HG03558 (cell line): ENCODE measurements at regions not wholly inside any gene's neighbourhood (a gene's known extent, or its start where the extent isn't known, plus 50 kb on each side); places are given as distances from the start of the nearest gene placed in this dataset.
A peak's percentile ranks its signal among the peaks of the same experiment; 100 is the strongest.

Source experiments
- ATAC-seq: cut with Tn5 transposase; IDR thresholded peaks from one replicate; pipeline ENCODE4 v1.9.1; 2021; ENCODE audit warnings: moderate number of reproducible peaks; ENCODE audit not compliant: unreplicated experiment; ENCODE audit errors: extremely low read depth

DNA sequence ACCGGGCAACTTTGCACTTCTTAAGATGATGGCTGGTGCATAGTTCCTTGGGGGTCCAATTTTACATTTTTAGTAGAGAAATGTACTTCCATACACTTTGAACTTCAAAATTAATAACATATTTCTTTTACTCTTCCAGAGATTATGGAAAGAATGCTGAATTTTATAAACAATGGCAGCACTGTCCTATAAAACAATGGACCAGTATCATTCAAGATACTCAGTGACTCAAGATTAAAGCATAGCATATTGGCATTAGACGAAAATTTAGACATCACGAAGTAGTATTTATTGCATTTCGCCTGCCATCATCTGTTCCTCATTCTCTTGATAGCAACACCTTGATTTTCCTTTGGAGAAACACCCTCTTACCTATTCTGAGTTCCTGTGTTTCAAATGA is 118.3 kb upstream of the ATF7IP start:
- ATAC-seq, result no peak

DNA sequence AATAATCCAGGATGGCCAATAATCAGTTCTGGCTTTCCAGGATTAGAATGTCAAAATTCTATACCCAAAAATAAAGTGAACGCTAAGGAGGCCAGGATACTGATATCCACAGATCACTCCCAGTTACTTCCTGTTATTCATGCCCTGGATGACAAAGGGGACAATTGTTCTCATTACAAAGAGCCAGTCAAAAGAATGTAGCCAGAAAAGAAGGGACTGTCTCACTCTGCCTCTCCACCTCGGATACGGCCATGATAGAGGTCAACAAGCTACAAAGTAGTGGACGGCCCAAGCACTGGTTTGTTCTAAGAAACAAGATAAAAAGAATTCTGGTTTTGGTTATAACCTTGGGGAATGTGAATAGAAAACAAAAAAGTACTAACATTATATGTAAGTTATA is 116.1 kb upstream of the ATF7IP start:
- no peak for ATAC-seq

DNA sequence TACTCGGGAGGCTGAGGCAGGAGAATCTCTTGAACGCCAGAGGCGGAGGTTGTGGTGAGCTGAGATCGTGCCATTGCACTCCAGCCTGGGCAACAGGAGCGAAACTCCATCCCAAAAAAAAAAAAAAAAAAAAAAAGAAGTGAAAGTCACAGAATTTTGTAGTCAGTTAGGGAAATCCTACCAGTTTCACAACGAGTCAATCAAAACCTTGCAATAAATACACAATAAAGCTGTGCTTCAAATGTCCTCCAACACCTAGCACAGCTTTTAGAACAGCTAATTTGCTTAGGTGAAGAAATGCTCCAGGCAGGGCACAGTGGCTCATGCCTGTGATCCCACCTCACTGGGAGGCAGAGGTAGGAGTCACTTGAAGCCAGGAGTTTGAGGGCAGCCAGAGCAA is 112.8 kb upstream of the ATF7IP start:
- ATAC-seq, result no peak

DNA sequence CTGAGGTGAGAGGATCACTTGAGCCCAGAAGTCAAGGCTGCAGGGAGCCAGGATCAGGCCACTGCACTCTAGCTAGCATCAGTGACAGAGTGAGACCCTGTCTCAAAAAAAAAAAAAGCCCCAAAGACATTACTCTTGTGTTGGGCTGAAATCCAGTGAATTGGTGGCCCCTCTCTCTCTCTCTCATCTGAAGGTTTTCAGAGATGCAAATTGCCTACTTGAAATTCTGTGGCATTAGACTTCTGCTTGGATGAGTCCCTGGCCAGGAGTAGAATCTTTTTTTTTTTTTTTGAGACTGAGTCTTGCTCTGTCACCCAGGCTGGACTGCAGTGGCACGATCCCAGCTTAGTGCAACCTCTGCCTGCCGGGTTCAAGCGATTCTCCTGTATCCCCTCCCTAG is 112.0 kb upstream of the ATF7IP start:
- ATAC-seq, result no peak

DNA sequence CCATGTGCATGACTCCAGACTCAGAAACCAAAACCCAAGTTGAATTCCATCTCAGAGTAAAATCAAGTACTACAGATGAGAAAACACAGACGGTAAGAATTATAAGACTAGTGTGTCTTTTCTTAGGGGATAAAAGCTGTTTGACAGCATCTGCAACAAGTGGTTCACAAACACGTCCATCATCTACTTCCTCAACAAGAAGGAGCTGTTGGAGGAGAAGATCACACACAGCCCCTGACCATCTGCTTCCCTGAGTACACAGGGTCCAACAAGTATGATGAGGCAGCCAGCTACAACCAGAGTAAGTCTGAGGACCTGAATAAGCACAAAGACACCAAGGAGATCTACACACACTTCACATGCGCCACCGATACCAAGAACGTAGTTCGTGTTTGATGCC is 110.7 kb upstream of the ATF7IP start:
- ATAC-seq, result no peak

DNA sequence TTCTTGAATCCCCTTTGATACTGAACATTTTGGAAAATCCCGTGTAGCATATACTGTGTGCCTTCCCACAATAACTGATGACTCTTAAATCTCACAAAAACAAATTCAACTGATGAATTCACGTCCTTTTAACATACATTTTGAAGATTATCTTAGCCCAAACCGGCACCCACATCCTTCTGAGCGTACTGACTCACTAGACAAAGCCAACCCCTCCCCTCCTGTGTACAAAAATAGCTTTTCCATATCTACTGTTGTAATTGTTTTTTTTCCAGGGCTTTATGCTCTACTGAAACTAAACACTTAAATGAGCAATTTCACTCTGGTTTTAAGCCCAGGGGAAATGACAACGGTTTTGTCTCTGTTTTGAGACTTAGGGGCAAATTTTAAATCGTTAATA is 109.4 kb upstream of the ATF7IP start:
- ATAC-seq, result no peak

DNA sequence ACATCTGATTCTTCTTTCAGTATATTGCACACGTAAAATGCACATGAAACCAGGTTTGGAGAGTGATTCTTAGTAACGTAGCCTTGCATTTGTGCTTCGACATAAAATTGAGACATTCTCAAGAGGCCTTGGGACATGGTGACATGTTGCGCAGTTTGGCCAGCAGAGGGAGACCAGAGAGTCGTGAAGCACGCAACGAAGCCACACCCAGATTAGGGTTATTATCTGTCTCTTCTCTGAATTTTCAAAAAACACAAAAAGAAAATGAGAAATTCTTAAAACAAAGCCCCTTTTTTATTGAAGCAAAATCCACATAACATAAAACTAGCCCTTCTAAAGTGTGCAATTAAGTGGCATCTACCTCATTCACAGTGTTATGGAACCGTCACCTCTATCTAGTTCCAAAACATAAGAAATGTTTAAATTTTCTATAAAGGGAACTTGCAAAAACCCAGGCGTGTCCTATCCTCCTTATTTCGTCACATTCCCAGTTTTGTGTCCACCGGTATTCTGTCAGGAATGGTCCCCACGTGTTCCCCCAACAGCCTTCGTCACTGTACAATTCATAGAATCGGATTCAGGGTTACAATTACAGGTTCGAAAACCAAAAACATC is 108.8 kb upstream of the ATF7IP start:
- ATAC-seq, result no peak

DNA sequence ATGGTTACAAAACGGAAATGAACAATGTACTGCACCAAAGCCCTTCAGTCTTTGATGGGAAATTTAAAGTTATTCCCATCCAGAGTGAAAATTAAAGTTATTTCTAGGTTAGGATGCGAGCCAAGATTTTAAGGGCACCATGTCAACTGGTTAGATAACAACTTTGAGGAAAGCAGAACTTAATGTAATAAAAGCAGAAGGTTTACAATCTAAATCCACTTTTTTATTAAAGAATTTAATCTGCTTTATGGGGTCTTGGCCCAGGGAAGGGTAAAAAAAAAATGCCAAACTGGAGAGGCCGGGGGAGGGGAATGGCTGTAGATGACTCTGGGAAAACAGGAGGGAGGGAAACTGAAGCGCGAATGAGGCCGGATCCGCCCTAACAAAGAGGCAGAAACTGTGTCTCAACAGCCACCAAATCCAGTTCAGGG is 108.2 kb upstream of the ATF7IP start:
- no peak for ATAC-seq

DNA sequence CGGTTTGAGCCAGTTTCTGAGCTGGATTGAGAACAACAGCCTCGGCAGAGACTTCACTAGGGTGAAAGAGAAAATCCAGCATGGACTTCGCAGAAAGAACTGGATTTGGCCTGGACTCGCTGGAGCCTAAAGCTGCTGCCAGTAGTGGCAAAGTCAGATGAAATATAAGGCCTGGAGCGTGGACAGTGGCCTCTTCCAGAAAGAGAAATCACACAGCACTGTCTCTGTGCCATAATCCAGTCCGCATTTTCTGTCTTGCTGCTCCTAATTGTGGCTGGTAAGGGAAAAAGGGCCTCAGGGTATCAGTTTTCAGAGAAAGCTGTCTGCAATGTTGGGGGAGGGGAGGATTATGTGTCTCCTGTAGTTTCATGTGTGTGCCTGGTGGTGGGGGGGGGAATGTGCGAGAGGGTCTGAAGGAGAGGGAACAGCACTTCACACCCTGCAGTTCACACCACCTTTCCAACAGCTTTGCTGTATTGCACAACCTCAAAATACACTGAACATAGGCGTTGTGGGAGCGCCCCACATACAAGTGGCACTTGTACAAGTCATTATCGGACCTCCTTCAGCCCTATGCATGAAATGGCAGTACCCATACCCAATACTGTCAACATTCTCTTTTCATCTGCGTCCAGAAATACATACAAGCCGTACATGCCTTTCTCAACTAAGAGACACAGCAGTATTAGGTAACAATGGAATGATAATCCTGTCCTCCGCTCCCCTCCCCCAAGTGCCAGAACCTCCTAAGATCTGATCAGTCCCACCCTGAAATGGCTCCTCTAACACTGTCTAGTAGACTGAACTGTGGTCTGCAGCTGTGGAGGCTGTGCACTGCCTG is 107.5 kb upstream of the ATF7IP start:
- ATAC-seq, result peak; percentile 39

DNA sequence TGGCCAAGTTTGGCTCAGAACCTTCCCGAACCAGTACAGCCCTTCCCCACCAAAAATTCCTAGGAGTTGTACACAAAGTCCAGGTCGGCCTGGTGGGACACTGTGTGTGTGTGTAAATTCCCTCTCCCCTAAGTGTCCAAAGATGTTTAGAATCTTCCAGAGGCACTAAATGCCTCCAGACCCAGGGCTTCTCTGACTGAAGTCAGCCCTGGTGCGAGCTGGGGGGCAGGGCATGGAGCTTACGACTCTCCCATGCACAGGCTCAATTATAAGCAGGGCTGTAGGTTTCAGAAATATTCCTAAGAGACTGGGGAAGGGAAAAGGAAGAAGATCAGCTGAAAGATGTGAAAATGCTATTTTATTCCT is 106.9 kb upstream of the ATF7IP start:
- ATAC-seq, result no peak

DNA sequence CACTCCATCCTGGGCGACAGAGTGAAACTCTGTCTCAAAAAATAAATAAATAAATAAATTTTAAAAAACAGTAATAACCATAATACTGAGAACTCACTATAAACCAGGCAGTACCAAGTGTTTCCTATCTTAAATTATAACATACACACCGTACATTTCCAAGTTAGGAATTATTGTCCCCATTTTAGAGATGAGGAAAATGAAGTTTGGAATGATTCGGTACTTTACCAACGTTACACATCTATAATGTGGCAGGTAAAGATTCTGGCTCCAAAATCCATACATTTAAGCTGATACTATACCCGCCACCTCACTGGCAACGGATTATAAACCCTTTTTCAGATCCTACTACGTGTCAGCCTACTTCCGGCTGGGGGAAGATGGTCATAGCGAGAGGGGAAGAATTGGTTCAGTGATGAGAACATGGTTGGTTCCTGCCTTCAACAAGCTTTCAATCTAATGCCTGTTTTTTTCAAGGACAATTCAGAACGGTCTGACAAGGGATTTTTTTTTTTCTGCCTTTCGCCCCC is 105.9 kb upstream of the ATF7IP start:
- no peak for ATAC-seq

DNA sequence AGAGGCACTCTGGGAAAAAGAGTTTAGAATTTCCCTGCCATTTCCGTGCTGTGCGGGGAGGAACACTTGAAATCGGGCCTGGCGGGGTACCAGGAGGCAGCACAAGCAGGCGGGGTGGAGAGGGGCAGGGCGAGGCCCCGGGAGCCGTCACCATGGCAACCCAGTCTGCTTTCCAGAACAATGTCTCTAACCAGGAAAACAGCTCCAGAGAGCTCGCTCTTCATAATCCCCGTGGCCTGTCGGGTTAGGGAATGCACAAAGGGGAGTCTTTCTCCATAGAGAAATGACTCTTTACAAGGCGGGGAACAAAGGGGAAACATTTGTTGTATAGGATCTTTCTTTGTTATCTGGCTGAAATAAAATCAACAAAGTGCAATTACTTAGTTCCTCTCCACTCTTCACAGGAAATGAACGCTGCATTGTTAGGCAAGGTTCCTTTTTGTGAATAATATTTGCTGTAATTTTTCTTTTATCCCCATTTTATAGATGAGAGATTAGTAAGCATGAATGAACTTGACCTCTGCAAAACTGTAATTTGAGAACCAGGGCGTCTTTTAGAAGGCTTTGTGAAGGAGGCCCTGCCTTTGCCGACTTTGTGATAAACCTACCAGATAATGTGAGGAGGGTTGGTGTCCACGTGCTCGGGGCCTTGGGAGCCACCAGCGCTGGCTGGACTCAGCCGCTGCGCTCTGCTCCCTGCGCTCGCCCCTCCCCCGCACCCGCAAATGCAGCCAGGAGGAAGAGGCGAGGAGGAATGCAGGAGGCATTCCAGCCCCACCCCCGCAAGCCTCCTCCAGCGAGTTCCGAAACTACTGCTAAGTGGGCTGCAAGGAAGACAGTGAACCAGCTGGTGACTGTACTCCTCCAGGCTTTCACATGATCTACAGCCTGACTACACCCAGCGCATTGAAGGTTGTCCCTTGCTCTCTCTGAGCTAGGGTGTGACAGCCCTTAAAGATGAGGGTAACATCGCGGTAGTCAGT is 105.2 kb upstream of the ATF7IP start:
- no peak for ATAC-seq

DNA sequence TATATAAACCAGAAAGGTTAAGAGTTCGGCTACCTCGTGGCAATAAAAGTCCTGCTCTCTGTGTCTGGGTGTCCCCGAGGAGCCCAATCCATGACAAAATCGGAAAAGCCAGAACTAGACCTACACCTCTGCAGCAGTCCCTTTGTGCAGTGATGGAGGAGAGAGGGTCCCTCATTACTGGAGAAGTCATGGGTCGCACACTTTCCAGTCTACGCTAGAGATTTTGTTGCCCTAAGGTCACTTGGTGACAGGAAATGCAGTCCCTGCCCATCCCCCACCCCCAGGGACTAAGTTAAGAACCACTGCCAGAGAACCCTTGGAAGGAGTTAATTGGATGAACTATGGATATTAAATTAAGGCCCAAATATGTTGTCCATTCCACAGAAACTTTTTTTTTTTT is 104.4 kb upstream of the ATF7IP start:
- no peak for ATAC-seq

DNA sequence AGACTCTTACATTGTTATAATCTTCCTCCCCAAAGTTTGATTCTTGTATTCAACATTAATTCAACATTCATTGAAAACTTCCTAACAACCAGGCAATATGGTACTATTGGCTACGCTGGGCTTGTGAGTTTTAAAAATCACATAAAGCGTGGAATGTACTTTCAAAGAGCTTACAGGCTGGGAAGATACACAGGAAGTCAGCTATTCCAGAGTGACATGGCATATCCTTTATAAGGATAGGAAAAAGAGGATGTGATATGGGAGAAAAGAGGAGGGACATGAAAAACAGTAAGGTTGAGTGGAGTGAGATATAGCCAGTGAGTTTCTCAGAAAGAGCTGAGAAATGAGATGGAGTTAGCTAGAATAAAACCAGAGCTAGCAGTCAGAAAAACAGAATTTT is 103.6 kb upstream of the ATF7IP start:
- ATAC-seq, result no peak

DNA sequence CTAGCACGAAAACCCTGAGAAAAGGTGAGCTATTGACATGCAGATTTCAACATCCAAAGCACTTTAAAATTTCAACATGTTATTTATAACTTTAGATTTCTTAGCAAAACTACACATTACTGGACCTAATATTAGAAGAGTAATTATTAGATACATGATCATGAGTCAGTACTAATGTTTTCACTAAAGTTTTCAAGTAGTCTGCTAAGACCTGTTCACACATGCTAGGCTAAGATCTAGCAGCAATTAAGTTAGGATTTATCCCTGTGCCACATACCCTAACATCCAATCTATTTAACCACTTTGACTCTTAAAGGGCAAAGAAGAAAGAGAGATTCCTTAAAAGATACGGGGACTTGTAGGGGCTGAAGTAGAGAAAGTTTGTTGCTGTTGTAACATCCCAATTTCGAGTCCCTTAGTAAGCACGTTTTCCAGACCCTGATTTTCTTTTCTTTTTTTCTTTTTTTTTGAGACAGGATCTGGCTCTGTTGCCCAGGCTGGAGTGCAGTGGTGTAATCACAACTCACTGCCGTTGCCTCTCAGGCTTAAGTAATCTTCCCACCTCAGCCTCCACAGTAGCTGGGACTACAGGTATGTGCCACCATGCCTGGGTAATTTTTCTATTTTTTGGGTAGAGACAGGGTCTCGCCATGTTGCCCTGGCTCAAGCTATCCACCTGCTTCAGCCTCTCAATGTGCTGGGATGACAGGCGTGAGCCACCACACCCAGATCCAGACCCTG is 102.5 kb upstream of the ATF7IP start:
- ATAC-seq, result no peak

DNA sequence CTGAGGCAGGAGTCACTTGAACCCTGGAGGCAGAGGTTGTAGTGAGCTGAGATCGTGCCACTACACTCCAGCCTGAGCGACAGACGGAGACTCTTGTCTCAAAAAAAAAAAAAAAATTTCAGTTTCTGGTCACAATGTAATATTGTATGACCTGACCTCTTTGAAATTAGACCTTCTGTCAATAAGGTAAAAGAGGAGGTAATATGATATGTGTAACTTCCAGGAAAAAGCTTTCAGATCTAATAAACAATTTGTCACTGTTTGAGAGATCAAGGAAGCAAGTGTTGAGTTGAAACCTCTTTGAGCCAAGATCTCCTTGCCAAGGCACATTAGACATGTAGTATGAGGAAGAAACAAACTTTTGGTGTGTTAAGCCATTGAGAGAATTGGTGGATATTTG is 101.7 kb upstream of the ATF7IP start:
- no peak for ATAC-seq

DNA sequence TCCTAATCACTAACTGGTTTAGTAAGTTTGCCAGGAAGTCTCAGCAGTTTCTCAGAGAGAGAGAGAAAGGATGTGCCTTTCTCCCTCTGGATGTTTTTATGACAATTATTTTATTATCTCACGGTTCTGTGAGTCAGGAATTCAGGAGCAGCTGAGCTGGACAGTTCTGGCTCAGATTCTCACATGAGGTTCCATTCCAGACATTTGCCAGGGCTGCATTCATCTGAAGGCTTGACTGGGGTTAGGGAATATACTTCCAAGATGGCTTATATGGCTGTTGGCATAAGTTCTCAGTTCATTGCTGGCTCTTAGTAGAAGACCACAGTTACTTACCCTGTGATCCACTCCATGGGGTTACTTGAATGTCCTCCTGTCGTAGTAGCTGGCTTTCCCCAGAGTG is 101.2 kb upstream of the ATF7IP start:
- ATAC-seq, result no peak

DNA sequence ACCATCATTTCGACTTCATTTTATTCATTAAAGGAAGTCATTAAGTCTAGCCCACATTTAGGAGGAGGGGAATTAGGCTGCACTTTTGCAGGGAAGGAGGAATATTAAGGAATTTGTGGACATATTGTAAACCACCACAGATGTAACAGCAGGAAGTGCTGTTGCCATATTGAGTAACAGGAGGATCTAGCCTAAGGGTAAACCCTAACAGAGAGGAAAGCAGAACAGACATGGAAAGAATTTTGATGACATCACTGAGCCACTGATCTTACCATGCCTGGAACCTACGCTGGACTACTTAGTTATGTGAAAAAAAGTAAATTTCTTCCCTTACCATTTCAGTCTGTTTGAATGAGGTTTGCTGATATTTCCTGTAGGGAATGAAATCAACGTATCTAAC is 100.7 kb upstream of the ATF7IP start:
- ATAC-seq, result no peak

DNA sequence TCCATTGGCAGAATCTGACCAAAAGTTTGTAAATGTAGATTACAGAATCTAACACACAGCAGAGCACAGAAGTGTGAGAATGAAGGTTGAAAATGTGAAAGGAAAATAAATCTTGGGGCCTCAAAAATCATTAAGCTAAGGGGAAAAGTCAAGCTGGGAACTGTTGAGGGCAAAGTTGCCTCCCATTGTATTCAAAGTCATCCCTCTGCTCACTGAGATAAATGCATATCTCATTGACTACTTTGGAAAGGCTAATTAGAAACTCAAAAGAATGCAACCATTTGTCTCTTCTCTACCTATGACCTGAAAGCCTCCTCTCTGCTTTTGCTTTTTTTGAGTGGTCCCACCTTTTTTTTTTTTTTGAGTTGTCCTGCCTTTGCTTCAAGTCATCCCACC is 97.4 kb upstream of the ATF7IP start:
- no peak for ATAC-seq

DNA sequence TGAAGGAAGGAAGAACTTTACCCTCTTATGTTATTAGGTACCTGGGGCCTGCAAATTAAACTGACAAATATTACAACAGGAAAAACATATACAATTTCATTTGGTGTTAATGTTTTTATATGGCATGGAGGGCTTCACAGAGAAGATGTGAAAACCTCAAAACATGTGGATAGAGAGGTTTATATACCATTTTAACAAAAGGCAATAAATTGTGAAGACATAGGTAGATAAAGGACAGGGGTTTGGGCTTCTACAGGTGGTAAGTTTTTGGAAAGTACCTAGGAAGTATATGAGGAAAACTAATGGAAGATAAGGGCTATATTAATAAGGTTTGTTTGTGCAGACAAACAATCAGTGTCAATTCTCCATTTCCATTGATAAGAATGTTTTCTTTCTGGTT is 95.1 kb upstream of the ATF7IP start:
- ATAC-seq, result no peak
